SK-N-SH (cell line): ENCODE measurements at regions not wholly inside any gene's neighbourhood (a gene's known extent, or its start where the extent isn't known, plus 50 kb on each side); places are given as distances from the start of the nearest gene placed in this dataset.

Experiments
- CTCF ChIA-PET: fragments of 300-600, 350-600 bp; formaldehyde crosslinking; extraction: SDS; loops from one replicate; lab custom pipeline; 2021; lab: Yijun Ruan, JAX
- POLR2A ChIA-PET: fragments of 350-600 bp; sonication (Branson Sonifier 250); formaldehyde crosslinking; extraction: SDS; loops from one replicate; lab custom pipeline; 2020; ENCODE audit warnings: antibody characterized with exemption, inconsistent platforms; lab: Yijun Ruan, JAX
- DNase-seq: peaks from one replicate; pipeline ENCODE4 v3.0.0; 2012
- H2AFZ ChIP-seq: fragments of 200-600 bp; sonication (generic); 2 replicates; pipeline ENCODE4 v1.8.1; 2016; ENCODE audit warnings: antibody characterized with exemption, mild to moderate bottlenecking, low read depth
- H3F3A ChIP-seq: fragments of 200-600 bp; sonication (generic); replicated peaks from 2 replicates; pipeline ENCODE3; 2016; ENCODE audit warnings: antibody characterized with exemption, mild to moderate bottlenecking; ENCODE audit not compliant: insufficient read depth
- H3K27ac ChIP-seq, 2 experiments: fragments of 200-500 bp in 1 of 2; fragments of 200-600 bp in 1 of 2; sonication (Bioruptor generic) in 1 of 2; sonication (generic), shearing (Covaris generic) in 1 of 2; 2 replicates each; pipeline versions ENCODE4 v1.5.1 to v1.6.1; 2014 to 2016; ENCODE audit warnings: low read depth in 2 of 2, inconsistent platforms in 1 of 2, low read length in 1 of 2, mild to moderate bottlenecking in 1 of 2, mixed read lengths in 1 of 2
- H3K27me3 ChIP-seq: fragments of 200-600 bp; sonication (generic), shearing (Covaris generic); 2 replicates; pipeline ENCODE4 v1.6.1; 2016; ENCODE audit warnings: mixed run types; ENCODE audit not compliant: insufficient read depth
- H3K36me3 ChIP-seq, 2 experiments: fragments of 200-500 bp in 1 of 2; fragments of 200-600 bp in 1 of 2; sonication (Bioruptor generic) in 1 of 2; sonication (generic) in 1 of 2; replicated peaks in 1 of 2; 2 replicates each; pipeline versions ENCODE3 to v1.5.1; 2014 to 2016; ENCODE audit warnings: low read length in 1 of 2, mild to moderate bottlenecking in 1 of 2; ENCODE audit not compliant: insufficient read depth in 2 of 2, control insufficient read depth in 1 of 2
- H3K4me1 ChIP-seq, 2 experiments: fragments of 200-500 bp in 1 of 2; fragments of 200-600 bp in 1 of 2; sonication (Bioruptor generic) in 1 of 2; sonication (generic), shearing (Covaris generic) in 1 of 2; 2 replicates each; pipeline versions ENCODE4 v1.5.1 to v1.6.1; 2014 to 2016; ENCODE audit warnings: low read depth in 1 of 2, low read length in 1 of 2, mixed run types in 1 of 2; ENCODE audit not compliant: insufficient read depth in 2 of 2, control insufficient read depth in 1 of 2
- H3K4me2 ChIP-seq: fragments of 200-600 bp; sonication (generic), shearing (Covaris generic); 2 replicates; pipeline ENCODE4 v1.6.1; 2017; ENCODE audit warnings: mixed run types
- H3K4me3 ChIP-seq, 2 experiments: fragments of 200-500 bp in 1 of 2; fragments of 200-600 bp in 1 of 2; sonication (Bioruptor generic) in 1 of 2; sonication (generic), shearing (Covaris generic) in 1 of 2; 2 replicates each; pipeline versions ENCODE4 v1.5.1 to v1.8.1; 2014 to 2016; ENCODE audit warnings: low read depth in 2 of 2, inconsistent platforms in 1 of 2, low read length in 1 of 2, mild to moderate bottlenecking in 1 of 2, mixed read lengths in 1 of 2, moderate library complexity in 1 of 2
- H3K79me2 ChIP-seq: fragments of 200-600 bp; sonication (generic); 2 replicates; pipeline ENCODE4 v1.8.1; 2017; ENCODE audit warnings: mild to moderate bottlenecking; ENCODE audit not compliant: insufficient read depth
- H3K9ac ChIP-seq: fragments of 200-600 bp; sonication (generic); 2 replicates; pipeline ENCODE4 v1.6.1; 2017; ENCODE audit warnings: mixed run types
- H3K9me2 ChIP-seq: fragments of 200-600 bp; sonication (generic); 2 replicates; pipeline ENCODE4 v1.6.1; 2017; ENCODE audit warnings: mixed run types
- H3K9me3 ChIP-seq: fragments of 200-600 bp; sonication (generic); 2 replicates; pipeline ENCODE4 v1.6.1; 2017; ENCODE audit warnings: mixed run types, mild to moderate bottlenecking, moderate library complexity
- H4K20me1 ChIP-seq: fragments of 200-600 bp; sonication (generic); 2 replicates; pipeline ENCODE4 v1.6.1; 2017; ENCODE audit warnings: mild to moderate bottlenecking, mixed run types; ENCODE audit not compliant: insufficient read depth
- CHD2 ChIP-seq: fragments of 150-350 bp; IDR thresholded peaks from 2 replicates; pipeline ENCODE4 v1.6.1; 2018; ENCODE audit warnings: low read length; ENCODE audit not compliant: partially characterized antibody
- FOSL2 ChIP-seq: IDR thresholded peaks from 2 replicates; pipeline ENCODE4 v1.4.0; 2012; ENCODE audit warnings: low read depth, mild to moderate bottlenecking, moderate library complexity, borderline replicate concordance
- FOXJ3 ChIP-seq: sonication (generic); formaldehyde crosslinking; IDR thresholded peaks from 2 replicates; pipeline ENCODE4 v1.5.1; 2020; ENCODE audit warnings: mild to moderate bottlenecking, missing genetic modification reagents
- FOXM1 ChIP-seq: IDR thresholded peaks from 2 replicates; pipeline ENCODE4 v1.4.0; 2012; ENCODE audit warnings: low read depth, mild to moderate bottlenecking
- GATA2 ChIP-seq: sonication (generic); formaldehyde crosslinking; IDR thresholded peaks from 2 replicates; pipeline ENCODE4 v1.5.0; 2020; ENCODE audit warnings: mild to moderate bottlenecking, missing genetic modification reagents
- JUND ChIP-seq: IDR thresholded peaks from 2 replicates; pipeline ENCODE4 v1.4.0; 2012
- MEF2A ChIP-seq: IDR thresholded peaks from 2 replicates; pipeline ENCODE4 v1.4.0; 2012; ENCODE audit warnings: low read depth, borderline replicate concordance
- NFIC ChIP-seq: IDR thresholded peaks from 2 replicates; pipeline ENCODE4 v1.4.0; 2012; ENCODE audit warnings: borderline replicate concordance
- POLR2AphosphoS5 ChIP-seq: IDR thresholded peaks from 2 replicates; pipeline ENCODE4 v1.6.1; 2012; ENCODE audit warnings: low read depth, low read length
- RAD21 ChIP-seq: IDR thresholded peaks from 2 replicates; pipeline ENCODE4 v1.6.1; 2012; ENCODE audit warnings: mild to moderate bottlenecking, low read length
- REST ChIP-seq: IDR thresholded peaks from 2 replicates; pipeline ENCODE4 v1.6.1; 2012; ENCODE audit warnings: mild to moderate bottlenecking, low read depth, low read length, moderate library complexity
- RFX5 ChIP-seq: IDR thresholded peaks from 2 replicates; pipeline ENCODE4 v1.6.1; 2012; ENCODE audit warnings: mild to moderate bottlenecking, improper control_type of control experiment, low read length
- SIN3A ChIP-seq: IDR thresholded peaks from 2 replicates; pipeline ENCODE4 v1.6.1; 2012; ENCODE audit warnings: low read depth, mild to moderate bottlenecking, low read length, moderate library complexity, borderline replicate concordance
- SMC3 ChIP-seq: IDR thresholded peaks from 2 replicates; pipeline ENCODE4 v1.6.1; 2012; ENCODE audit warnings: low read depth, low read length, improper control_type of control experiment
- YY1 ChIP-seq: IDR thresholded peaks from 2 replicates; pipeline ENCODE4 v1.4.0; 2012; ENCODE audit warnings: low read depth, mild to moderate bottlenecking
- WGBS: methylation state at CpG from one replicate; pipeline ENCODE4 v1.1.6; 2017; ENCODE audit warnings: low lambda C conversion rate; 5-methylcytosine and 5-hydroxymethylcytosine counted together
- TF ChIP-seq, protein P1 (sequence below): fragments of 150-350 bp; IDR thresholded peaks from 2 replicates; pipeline ENCODE4 v1.6.1; 2017; ENCODE audit warnings: antibody characterized with exemption, low read length, low read depth, borderline replicate concordance
- TF ChIP-seq, protein P2 (sequence below): fragments of 200-600 bp; sonication (generic); IDR thresholded peaks from 2 replicates; pipeline ENCODE4 v1.6.1; 2017; ENCODE audit warnings: antibody characterized with exemption, mild to moderate bottlenecking, moderate library complexity

- no peak for TF ChIP-seq CHD2
- no peak for TF ChIP-seq POLR2AphosphoS5
- TF ChIP-seq JUND, result no peak
- no peak for TF ChIP-seq RAD21
- TF ChIP-seq YY1, result no peak
- no peak for TF ChIP-seq NFIC
- TF ChIP-seq FOXJ3 (CRISPR knock-in tag), result no peak
- TF ChIP-seq GATA2, result no peak
Measured at GRCh38 chr15:62474021-62474770, 309.1 kb upstream of the C2CD4B start (continued).

DNA sequence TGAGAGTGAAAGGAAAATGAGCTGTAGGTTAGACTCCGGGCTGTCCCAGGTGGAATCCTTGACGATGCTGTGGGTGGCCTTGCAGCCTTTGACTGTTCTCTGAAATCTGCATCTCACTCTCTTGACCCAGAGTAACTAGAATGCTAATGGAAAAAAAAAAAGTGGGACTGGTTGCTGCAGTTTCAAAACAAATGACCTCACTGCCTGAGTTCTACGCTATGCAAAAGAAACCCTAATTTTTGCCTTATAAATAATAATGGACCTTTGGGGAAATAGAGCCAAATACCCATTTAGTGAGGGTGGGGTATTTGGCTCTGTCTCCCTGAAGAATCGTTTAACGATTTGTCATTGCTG lies 309.7 kb upstream of the C2CD4B start:
- CTCF ChIA-PET, result no interaction called here
- Histone ChIP-seq H3K9ac (no peak overlapping the region), H3K27me3 (no peaks in the 10 kb centered on the region), H3K27ac (no peak overlapping the region), H3K4me2 (no peak overlapping the region), H3F3A (peaks cover 9% of the 10 kb centered on the region), H3K79me2 (peaks cover 29% of the 10 kb centered on the region; the same call in 1 of the 2 replicates), H3K36me3 (peaks cover 0 to 3% of the 10 kb centered on the region in 2 experiments), H2AFZ (no peak overlapping the region), H3K4me3 (no peak overlapping the region), H3K9me3 (no peaks in the 10 kb centered on the region), H4K20me1 (no peaks in the 10 kb centered on the region), H3K4me1 (peaks cover 19 to 25% of the 10 kb centered on the region in 2 experiments; a peak in 3 of 4 replicates), H3K9me2 (no peaks in the 10 kb centered on the region)
- TF ChIP-seq RFX5 (no peak), FOXJ3 (CRISPR knock-in tag) (no peak), MEF2A (no peak), SIN3A (no peak), FOXM1 (no peak), YY1 (no peak), SMC3 (no peak), REST (no peak), FOSL2 (no peak)
- TF ChIP-seq, protein P1, sequence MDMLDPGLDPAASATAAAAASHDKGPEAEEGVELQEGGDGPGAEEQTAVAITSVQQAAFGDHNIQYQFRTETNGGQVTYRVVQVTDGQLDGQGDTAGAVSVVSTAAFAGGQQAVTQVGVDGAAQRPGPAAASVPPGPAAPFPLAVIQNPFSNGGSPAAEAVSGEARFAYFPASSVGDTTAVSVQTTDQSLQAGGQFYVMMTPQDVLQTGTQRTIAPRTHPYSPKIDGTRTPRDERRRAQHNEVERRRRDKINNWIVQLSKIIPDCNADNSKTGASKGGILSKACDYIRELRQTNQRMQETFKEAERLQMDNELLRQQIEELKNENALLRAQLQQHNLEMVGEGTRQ, result no peak
- TF ChIP-seq, protein P2, sequence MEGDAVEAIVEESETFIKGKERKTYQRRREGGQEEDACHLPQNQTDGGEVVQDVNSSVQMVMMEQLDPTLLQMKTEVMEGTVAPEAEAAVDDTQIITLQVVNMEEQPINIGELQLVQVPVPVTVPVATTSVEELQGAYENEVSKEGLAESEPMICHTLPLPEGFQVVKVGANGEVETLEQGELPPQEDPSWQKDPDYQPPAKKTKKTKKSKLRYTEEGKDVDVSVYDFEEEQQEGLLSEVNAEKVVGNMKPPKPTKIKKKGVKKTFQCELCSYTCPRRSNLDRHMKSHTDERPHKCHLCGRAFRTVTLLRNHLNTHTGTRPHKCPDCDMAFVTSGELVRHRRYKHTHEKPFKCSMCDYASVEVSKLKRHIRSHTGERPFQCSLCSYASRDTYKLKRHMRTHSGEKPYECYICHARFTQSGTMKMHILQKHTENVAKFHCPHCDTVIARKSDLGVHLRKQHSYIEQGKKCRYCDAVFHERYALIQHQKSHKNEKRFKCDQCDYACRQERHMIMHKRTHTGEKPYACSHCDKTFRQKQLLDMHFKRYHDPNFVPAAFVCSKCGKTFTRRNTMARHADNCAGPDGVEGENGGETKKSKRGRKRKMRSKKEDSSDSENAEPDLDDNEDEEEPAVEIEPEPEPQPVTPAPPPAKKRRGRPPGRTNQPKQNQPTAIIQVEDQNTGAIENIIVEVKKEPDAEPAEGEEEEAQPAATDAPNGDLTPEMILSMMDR, result no peak
- WGBS, result 95% methylated on average over 5 of the region's 5 CpGs
- POLR2A ChIA-PET, result no interaction called here
- DNase-seq, result no peak
